Cardiac septum (tissue), 1 donor: ENCODE measurements at regions not wholly inside any gene's neighbourhood (a gene's known extent, or its start where the extent isn't known, plus 50 kb on each side); places are given as distances from the start of the nearest gene placed in this dataset.
"Not testable (repeated sequence)": the region's sequence is repeated elsewhere in the genome, so short reads cannot be mapped to it uniquely, and the experiment has no call there.

Experiments
- DNase-seq: peaks from one replicate; pipeline ENCODE4 v3.0.0-alpha.2; 2020; ENCODE audit warnings: low spot score
- intact Hi-C: fragments of 100-400 bp; cut with DNase I; formaldehyde crosslinking; loops from one replicate; pipeline ENCODE4 v1.14.0; 2022
- donor health status: DM: no; HTN: no; CAD: no.

GRCh38 chr9:74094766-74095165 lies 402.4 kb upstream of the RORB start:
- intact Hi-C loops: no loop called here
- DNase-seq: no peak

GRCh38 chr9:74095925-74096324 lies 401.2 kb upstream of the RORB start:
- intact Hi-C loops: no loop called here
- DNase-seq: no peak

GRCh38 chr9:74096420-74096819 lies 400.7 kb upstream of the RORB start:
- DNase-seq: no peak
- intact Hi-C loops: no loop called here

GRCh38 chr9:74100042-74100441 lies 397.1 kb upstream of the RORB start:
- DNase-seq: no peak
- intact Hi-C loops: no loop called here

- intact Hi-C loops, DNase-seq: not testable (repeated sequence)
These were observed 395.0 kb upstream of the RORB start for GRCh38 chr9:74102148-74102547.

- DNase-seq: no peak
- intact Hi-C loops: no loop called here
These were observed 394.4 kb upstream of the RORB start for GRCh38 chr9:74102702-74103101.

GRCh38 chr9:74107692-74108091 lies 389.4 kb upstream of the RORB start:
- intact Hi-C loops: no loop called here

GRCh38 chr9:74115976-74116375 lies 381.2 kb upstream of the RORB start:
- intact Hi-C loops: no loop called here
- DNase-seq: no peak

More at GRCh38 chr9:74107692-74108091, 389.4 kb upstream of the RORB start:
- no peak for DNase-seq

GRCh38 chr9:74117151-74117550 lies 380.0 kb upstream of the RORB start:
- DNase-seq: no peak
- intact Hi-C loops: no loop called here

- no peak for DNase-seq
- intact Hi-C loops: no loop called here
These were observed 379.4 kb upstream of the RORB start for GRCh38 chr9:74117731-74118130.

- no peak for DNase-seq
- intact Hi-C loops: no loop called here
These were observed 377.1 kb upstream of the RORB start for GRCh38 chr9:74120061-74120460.

GRCh38 chr9:74120470-74120869 lies 376.7 kb upstream of the RORB start:
- no peak for DNase-seq
- intact Hi-C loops: no loop called here

GRCh38 chr9:74122216-74122615 lies 374.9 kb upstream of the RORB start:
- intact Hi-C loops: no loop called here
- DNase-seq: no peak

- intact Hi-C loops: no loop called here
- DNase-seq: no peak
These were observed 374.5 kb upstream of the RORB start for GRCh38 chr9:74122661-74123060.

- DNase-seq: no peak
- intact Hi-C loops: no loop called here
These were observed 371.2 kb upstream of the RORB start for GRCh38 chr9:74125941-74126340.

GRCh38 chr9:74132986-74133385 lies 364.1 kb upstream of the RORB start:
- DNase-seq: no peak
- intact Hi-C loops: no loop called here

GRCh38 chr9:74133921-74134320 lies 363.2 kb upstream of the RORB start:
- DNase-seq: no peak
- intact Hi-C loops: no loop called here

GRCh38 chr9:74138182-74138581 lies 359.0 kb upstream of the RORB start:
- no peak for DNase-seq
- intact Hi-C loops: no loop called here

- no peak for DNase-seq
- intact Hi-C loops: no loop called here
These were observed 357.0 kb upstream of the RORB start for GRCh38 chr9:74140141-74140540.

- DNase-seq: no peak
- intact Hi-C loops: no loop called here
These were observed 349.2 kb upstream of the RORB start for GRCh38 chr9:74147906-74148305.

- DNase-seq: no peak
- intact Hi-C loops: no loop called here
These were observed 324.3 kb upstream of the RORB start for GRCh38 chr9:74172874-74173273.

- DNase-seq: no peak
- intact Hi-C loops: no loop called here
These were observed 323.9 kb upstream of the RORB start for GRCh38 chr9:74173284-74173683.

- intact Hi-C loops, DNase-seq: not testable (repeated sequence)
These were observed 299.4 kb upstream of the RORB start for GRCh38 chr9:74197771-74198170.
